ENCODE measurements at regions not wholly inside any gene's neighbourhood (a gene's known extent, or its start where the extent isn't known, plus 50 kb on each side); places are given as distances from the start of the nearest gene placed in this dataset.
"Not testable (repeated sequence)": the region's sequence is repeated elsewhere in the genome, so short reads cannot be mapped to it uniquely, and the experiment has no call there.

- no peak for DNase-seq
These were observed 825.7 kb upstream of the GBE1 start for GRCh38 chr3:82587174-82587573.

- DNase-seq = no peak
These were observed 825.0 kb upstream of the GBE1 start for GRCh38 chr3:82586414-82586813.

GRCh38 chr3:82586002-82586401, 824.6 kb upstream of the GBE1 start:
- DNase-seq = not testable (repeated sequence)

- DNase-seq = not testable (repeated sequence)
These were observed 824.1 kb upstream of the GBE1 start for GRCh38 chr3:82585591-82585990.

- not testable (repeated sequence) for DNase-seq
These were observed 823.4 kb upstream of the GBE1 start for GRCh38 chr3:82584861-82585260.

GRCh38 chr3:82584415-82584814, 823.0 kb upstream of the GBE1 start:
- not testable (repeated sequence) for DNase-seq

- no peak for DNase-seq
These were observed 819.9 kb upstream of the GBE1 start for GRCh38 chr3:82581350-82581749.

GRCh38 chr3:82572721-82573120, 811.3 kb upstream of the GBE1 start:
- DNase-seq = no peak

- DNase-seq = no peak
These were observed 807.4 kb upstream of the GBE1 start for GRCh38 chr3:82568776-82569338.

GRCh38 chr3:82567029-82567600, 805.7 kb upstream of the GBE1 start:
- DNase-seq = no peak

GRCh38 chr3:82562896-82563295, 801.5 kb upstream of the GBE1 start:
- DNase-seq = no peak

GRCh38 chr3:82561784-82562183, 800.3 kb upstream of the GBE1 start:
- no peak for DNase-seq

- no peak for DNase-seq
These were observed 796.6 kb upstream of the GBE1 start for GRCh38 chr3:82558081-82558480.

- peak; percentile 67 for DNase-seq
These were observed 794.7 kb upstream of the GBE1 start for GRCh38 chr3:82556113-82556512.

- DNase-seq = not testable (repeated sequence)
These were observed 781.1 kb upstream of the GBE1 start for GRCh38 chr3:82542556-82542955.

- no peak for DNase-seq
These were observed 760.2 kb upstream of the GBE1 start for GRCh38 chr3:82521657-82522056.

GRCh38 chr3:82520846-82521245, 759.4 kb upstream of the GBE1 start:
- DNase-seq = no peak

GRCh38 chr3:82509951-82510603, 748.6 kb upstream of the GBE1 start:
- DNase-seq = no peak

GRCh38 chr3:82509106-82509842, 747.8 kb upstream of the GBE1 start:
- DNase-seq = no peak

GRCh38 chr3:82506204-82506603, 744.8 kb upstream of the GBE1 start:
- no peak for DNase-seq

GRCh38 chr3:82505079-82505756, 743.8 kb upstream of the GBE1 start:
- no peak for DNase-seq

- DNase-seq = no peak
These were observed 736.7 kb upstream of the GBE1 start for GRCh38 chr3:82498186-82498585.

- no peak for DNase-seq
These were observed 735.6 kb upstream of the GBE1 start for GRCh38 chr3:82496890-82497560.

Data from NCI-H524 treated with DMSO at 0.1 percent for 48 hours (cell line).